Sigmoid colon (tissue), 4 donors: ENCODE measurements at regions not wholly inside any gene's neighbourhood (a gene's known extent, or its start where the extent isn't known, plus 50 kb on each side); places are given as distances from the start of the nearest gene placed in this dataset.

Experiments used
- POLR2AphosphoS5 ChIP-seq, 4 donors: sonication (generic); formaldehyde crosslinking; IDR thresholded peaks; one replicate each; pipeline ENCODE4 v1.6.1; 2017; ENCODE audit warnings: antibody characterized with exemption in 4 of 4
- TF ChIP-seq, protein P1 (sequence below), 4 experiments: fragments of 450-650 bp in 3 of 4; fragments of 200-600 bp in 1 of 4; IDR thresholded peaks; one replicate each; pipeline ENCODE4 v1.5.1; 2016 to 2019; ENCODE audit warnings: antibody characterized with exemption in 4 of 4, mild to moderate bottlenecking in 3 of 4, moderate library complexity in 2 of 4

DNA sequence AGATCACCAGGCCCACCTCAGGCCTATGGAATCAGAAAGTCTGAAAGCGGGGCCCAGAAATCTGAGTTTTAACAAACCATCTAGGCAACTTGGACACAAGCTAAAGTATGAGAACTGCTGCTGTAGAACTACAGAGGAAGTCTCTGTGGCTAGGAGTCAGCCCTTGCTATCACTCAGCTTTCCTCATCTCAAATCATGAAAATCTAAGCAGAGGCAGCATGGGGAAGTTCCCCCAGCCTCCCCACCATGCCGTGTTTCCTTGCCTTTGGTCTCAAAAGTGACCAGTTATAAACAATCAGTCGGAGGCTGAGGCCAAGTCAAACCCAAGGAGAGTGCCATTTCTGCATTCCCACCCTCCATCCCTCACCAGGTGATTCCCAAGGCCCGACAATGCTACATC lies 404.7 kb downstream of the BCL11A start:
- TF ChIP-seq, protein P1, sequence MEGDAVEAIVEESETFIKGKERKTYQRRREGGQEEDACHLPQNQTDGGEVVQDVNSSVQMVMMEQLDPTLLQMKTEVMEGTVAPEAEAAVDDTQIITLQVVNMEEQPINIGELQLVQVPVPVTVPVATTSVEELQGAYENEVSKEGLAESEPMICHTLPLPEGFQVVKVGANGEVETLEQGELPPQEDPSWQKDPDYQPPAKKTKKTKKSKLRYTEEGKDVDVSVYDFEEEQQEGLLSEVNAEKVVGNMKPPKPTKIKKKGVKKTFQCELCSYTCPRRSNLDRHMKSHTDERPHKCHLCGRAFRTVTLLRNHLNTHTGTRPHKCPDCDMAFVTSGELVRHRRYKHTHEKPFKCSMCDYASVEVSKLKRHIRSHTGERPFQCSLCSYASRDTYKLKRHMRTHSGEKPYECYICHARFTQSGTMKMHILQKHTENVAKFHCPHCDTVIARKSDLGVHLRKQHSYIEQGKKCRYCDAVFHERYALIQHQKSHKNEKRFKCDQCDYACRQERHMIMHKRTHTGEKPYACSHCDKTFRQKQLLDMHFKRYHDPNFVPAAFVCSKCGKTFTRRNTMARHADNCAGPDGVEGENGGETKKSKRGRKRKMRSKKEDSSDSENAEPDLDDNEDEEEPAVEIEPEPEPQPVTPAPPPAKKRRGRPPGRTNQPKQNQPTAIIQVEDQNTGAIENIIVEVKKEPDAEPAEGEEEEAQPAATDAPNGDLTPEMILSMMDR (IDR thresholded peaks at IDR 0.05), result no peak
- no peak for TF ChIP-seq POLR2AphosphoS5 (IDR thresholded peaks at IDR 0.05)
